ENCODE measurements at regions not wholly inside any gene's neighbourhood (a gene's known extent, or its start where the extent isn't known, plus 50 kb on each side); places are given as distances from the start of the nearest gene placed in this dataset.
"Not testable (repeated sequence)": the region's sequence is repeated elsewhere in the genome, so short reads cannot be mapped to it uniquely, and the experiment has no call there.

DNA sequence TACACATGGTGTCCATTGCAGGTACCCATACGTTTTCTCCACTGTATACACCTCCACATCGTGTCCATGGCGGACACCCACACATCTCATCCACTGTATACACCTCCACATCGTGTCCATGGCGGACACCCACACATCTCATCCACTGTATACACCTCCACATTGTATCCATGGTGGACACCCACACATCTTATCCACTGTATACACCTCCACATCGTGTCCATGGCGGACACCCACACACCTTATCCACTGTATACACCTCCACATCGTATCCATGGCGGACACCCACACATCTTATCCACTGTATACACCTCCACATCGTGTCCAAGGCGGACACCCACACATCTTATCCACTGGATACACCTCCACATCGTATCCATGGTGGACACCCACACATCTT is 50.4 kb upstream of the TTC34 start:
- not testable (repeated sequence) for H3K9me3 Mint-ChIP-seq (ENCODE audit: unreplicated experiment); H3K27ac ChIP-seq (ENCODE audit: low read depth, low read length); H3K79me2 ChIP-seq (ENCODE audit: insufficient read depth, low read length); H3K4me1 ChIP-seq (ENCODE audit: insufficient read depth, low read length); H3K36me3 Mint-ChIP-seq (ENCODE audit: low read depth, unreplicated experiment); H3K4me2 ChIP-seq (ENCODE audit: low read length); H3K36me3 ChIP-seq (ENCODE audit: insufficient read depth, low read length); H3K27me3 ChIP-seq (ENCODE audit: insufficient read depth, low read length); H3K27ac Mint-ChIP-seq (ENCODE audit: unreplicated experiment); H3K9ac ChIP-seq (ENCODE audit: low read length); H4K20me1 ChIP-seq (ENCODE audit: insufficient read depth, low read length); DNase-seq (ENCODE audit: low read depth); H3K9me3 ChIP-seq (ENCODE audit: insufficient read depth, low read depth, low read length); FAIRE-seq; H3K4me1 Mint-ChIP-seq (ENCODE audit: low read depth, unreplicated experiment); H2AFZ ChIP-seq (ENCODE audit: low read depth, low read length); H3K4me3 Mint-ChIP-seq (ENCODE audit: unreplicated experiment); H3K4me3 ChIP-seq (ENCODE audit: insufficient read depth, low read depth, low read length)
- peaks cover 23% of the 10 kb centered on the region for H3K27me3 Mint-ChIP-seq (ENCODE audit: low read depth, unreplicated experiment)

DNA sequence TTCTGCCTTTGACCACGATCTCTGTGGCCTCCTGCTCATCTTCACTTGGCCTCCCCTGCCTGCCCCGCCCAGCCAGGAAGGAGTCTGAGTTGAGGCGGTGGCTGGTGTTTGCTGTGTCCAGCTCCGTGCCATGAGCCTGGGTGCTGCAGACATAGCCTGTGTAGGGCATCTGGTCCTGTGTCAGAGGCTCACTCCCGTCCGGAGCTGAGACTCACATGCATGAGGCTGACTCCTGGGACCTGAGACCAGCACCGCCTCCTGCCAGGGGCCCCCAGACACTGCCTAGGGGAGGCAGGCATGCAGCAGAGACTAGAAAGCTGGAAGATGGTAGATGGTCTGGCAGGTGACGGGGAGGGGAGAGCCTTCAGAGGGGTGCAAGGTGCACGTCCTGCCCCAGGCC is 52.2 kb upstream of the TTC34 start:
- DNase-seq (ENCODE audit: low read depth) = no peak
- Histone ChIP-seq H3K9me3 (ENCODE audit: insufficient read depth, low read depth, low read length) (no peaks in the 10 kb centered on the region), H3K4me1 (ENCODE audit: insufficient read depth, low read length) (no peaks in the 10 kb centered on the region), H4K20me1 (ENCODE audit: insufficient read depth, low read length) (no peaks in the 10 kb centered on the region), H3K4me2 (ENCODE audit: low read length) (no peak overlapping the region), H3K4me3 (ENCODE audit: insufficient read depth, low read depth, low read length) (no peak overlapping the region), H3K36me3 (ENCODE audit: insufficient read depth, low read length) (no peaks in the 10 kb centered on the region), H3K27ac (ENCODE audit: low read depth, low read length) (no peak overlapping the region), H3K79me2 (ENCODE audit: insufficient read depth, low read length) (no peaks in the 10 kb centered on the region), H3K27me3 (ENCODE audit: insufficient read depth, low read length) (no peaks in the 10 kb centered on the region), H3K9ac (ENCODE audit: low read length) (no peak overlapping the region), H2AFZ (ENCODE audit: low read depth, low read length) (no peak overlapping the region)
- no peak overlapping the region for H3K27ac Mint-ChIP-seq (ENCODE audit: unreplicated experiment)
- H3K27me3 Mint-ChIP-seq (ENCODE audit: low read depth, unreplicated experiment) = peaks cover 18% of the 10 kb centered on the region
- no peaks in the 10 kb centered on the region for H3K4me1 Mint-ChIP-seq (ENCODE audit: low read depth, unreplicated experiment)
- no peaks in the 10 kb centered on the region for H3K36me3 Mint-ChIP-seq (ENCODE audit: low read depth, unreplicated experiment)
- TF ChIP-seq, protein P1, sequence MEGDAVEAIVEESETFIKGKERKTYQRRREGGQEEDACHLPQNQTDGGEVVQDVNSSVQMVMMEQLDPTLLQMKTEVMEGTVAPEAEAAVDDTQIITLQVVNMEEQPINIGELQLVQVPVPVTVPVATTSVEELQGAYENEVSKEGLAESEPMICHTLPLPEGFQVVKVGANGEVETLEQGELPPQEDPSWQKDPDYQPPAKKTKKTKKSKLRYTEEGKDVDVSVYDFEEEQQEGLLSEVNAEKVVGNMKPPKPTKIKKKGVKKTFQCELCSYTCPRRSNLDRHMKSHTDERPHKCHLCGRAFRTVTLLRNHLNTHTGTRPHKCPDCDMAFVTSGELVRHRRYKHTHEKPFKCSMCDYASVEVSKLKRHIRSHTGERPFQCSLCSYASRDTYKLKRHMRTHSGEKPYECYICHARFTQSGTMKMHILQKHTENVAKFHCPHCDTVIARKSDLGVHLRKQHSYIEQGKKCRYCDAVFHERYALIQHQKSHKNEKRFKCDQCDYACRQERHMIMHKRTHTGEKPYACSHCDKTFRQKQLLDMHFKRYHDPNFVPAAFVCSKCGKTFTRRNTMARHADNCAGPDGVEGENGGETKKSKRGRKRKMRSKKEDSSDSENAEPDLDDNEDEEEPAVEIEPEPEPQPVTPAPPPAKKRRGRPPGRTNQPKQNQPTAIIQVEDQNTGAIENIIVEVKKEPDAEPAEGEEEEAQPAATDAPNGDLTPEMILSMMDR (IDR thresholded peaks at IDR 0.05; ENCODE audit: insufficient read depth, low read depth, low read length) = no peak
- TF ChIP-seq EZH2 (IDR thresholded peaks at IDR 0.05; ENCODE audit: insufficient read depth, low read length) = no peak
- H3K9me3 Mint-ChIP-seq (ENCODE audit: unreplicated experiment) = peaks cover 7% of the 10 kb centered on the region
- H3K4me3 Mint-ChIP-seq (ENCODE audit: unreplicated experiment) = no peak overlapping the region
- FAIRE-seq = no peak

DNA sequence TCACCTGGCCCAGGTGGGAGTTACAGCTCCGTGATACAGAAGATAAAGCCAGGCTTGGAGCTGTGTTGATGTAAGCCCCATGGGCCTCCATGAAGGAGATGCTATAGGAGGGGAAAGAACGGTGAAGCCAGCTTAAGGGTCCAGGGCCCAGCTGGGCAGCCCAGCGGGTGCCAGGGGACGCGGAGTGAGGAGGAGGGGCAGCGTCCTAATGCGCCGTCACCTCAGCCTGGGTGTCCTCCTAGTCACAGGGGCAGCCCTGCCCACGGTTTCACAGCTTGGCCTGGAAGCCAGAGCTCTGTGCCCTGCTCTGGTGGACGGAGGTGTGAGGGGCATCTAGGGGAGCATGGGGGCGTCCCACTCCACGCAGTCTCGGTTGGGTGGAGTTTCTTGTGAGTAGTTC is 52.7 kb upstream of the TTC34 start:
- DNase-seq (ENCODE audit: low read depth) (no peak), FAIRE-seq (no peak)
- no peak overlapping the region for H3K4me2 ChIP-seq (ENCODE audit: low read length)
- TF ChIP-seq, protein P1 (IDR thresholded peaks at IDR 0.05; ENCODE audit: insufficient read depth, low read depth, low read length) = no peak
- TF ChIP-seq EZH2 (IDR thresholded peaks at IDR 0.05; ENCODE audit: insufficient read depth, low read length) = no peak
- no peak overlapping the region for H3K27ac ChIP-seq (ENCODE audit: low read depth, low read length)
- H3K79me2 ChIP-seq (ENCODE audit: insufficient read depth, low read length) = no peaks in the 10 kb centered on the region
- peaks cover 18% of the 10 kb centered on the region for H3K27me3 Mint-ChIP-seq (ENCODE audit: low read depth, unreplicated experiment)
- no peaks in the 10 kb centered on the region for H3K9me3 ChIP-seq (ENCODE audit: insufficient read depth, low read depth, low read length)
- H3K4me3 Mint-ChIP-seq (ENCODE audit: unreplicated experiment) = no peak overlapping the region
- H3K36me3 ChIP-seq (ENCODE audit: insufficient read depth, low read length) = no peaks in the 10 kb centered on the region
- H2AFZ ChIP-seq (ENCODE audit: low read depth, low read length) = no peak overlapping the region
- H3K9me3 Mint-ChIP-seq (ENCODE audit: unreplicated experiment) = peaks cover 10% of the 10 kb centered on the region
- H3K36me3 Mint-ChIP-seq (ENCODE audit: low read depth, unreplicated experiment) = no peaks in the 10 kb centered on the region
- H3K4me1 ChIP-seq (ENCODE audit: insufficient read depth, low read length) = no peaks in the 10 kb centered on the region
- H3K27ac Mint-ChIP-seq (ENCODE audit: unreplicated experiment) = no peak overlapping the region
- no peak overlapping the region for H3K4me3 ChIP-seq (ENCODE audit: insufficient read depth, low read depth, low read length)
- H3K4me1 Mint-ChIP-seq (ENCODE audit: low read depth, unreplicated experiment) = no peaks in the 10 kb centered on the region
- no peaks in the 10 kb centered on the region for H3K27me3 ChIP-seq (ENCODE audit: insufficient read depth, low read length)
- H3K9ac ChIP-seq (ENCODE audit: low read length) = no peak overlapping the region
- H4K20me1 ChIP-seq (ENCODE audit: insufficient read depth, low read length) = no peaks in the 10 kb centered on the region
